OCI-LY1 (cell line): ENCODE measurements at regions not wholly inside any gene's neighbourhood (a gene's known extent, or its start where the extent isn't known, plus 50 kb on each side); places are given as distances from the start of the nearest gene placed in this dataset.

Experiments
- H2AFZ ChIP-seq: fragments of 200-600 bp; sonication (generic), shearing (Covaris generic); 2 replicates; pipeline ENCODE4 v1.6.0; 2014; ENCODE audit warnings: antibody characterized with exemption, mild to moderate bottlenecking, low read length
- H3F3A ChIP-seq: fragments of 200-600 bp; sonication (generic), shearing (Covaris generic); 2 replicates; pipeline ENCODE4 v1.6.0; 2014; ENCODE audit warnings: mild to moderate bottlenecking, antibody characterized with exemption, low read length, moderate library complexity; ENCODE audit not compliant: insufficient read depth
- H3K27ac ChIP-seq: fragments of 200-600 bp; sonication (generic); 2 replicates; pipeline ENCODE4 v1.5.1; 2014; ENCODE audit warnings: low read length, mixed run types, mild to moderate bottlenecking, low read depth; ENCODE audit not compliant: poor library complexity, severe bottlenecking
- H3K27me3 ChIP-seq: fragments of 200-600 bp; sonication (generic); 2 replicates; pipeline ENCODE4 v1.6.0; 2014; ENCODE audit warnings: antibody characterized with exemption, mild to moderate bottlenecking, low read length, moderate library complexity; ENCODE audit not compliant: insufficient read depth
- H3K36me3 ChIP-seq: fragments of 200-600 bp; sonication (generic); 2 replicates; pipeline ENCODE4 v1.6.1; 2014; ENCODE audit warnings: mild to moderate bottlenecking, antibody characterized with exemption, low read length, moderate library complexity, mixed read lengths; ENCODE audit not compliant: insufficient read depth
- H3K4me1 ChIP-seq: fragments of 200-600 bp; sonication (generic); 2 replicates; pipeline ENCODE4 v1.5.1; 2014; ENCODE audit warnings: mild to moderate bottlenecking, low read length, moderate library complexity; ENCODE audit not compliant: insufficient read depth, severe bottlenecking
- H3K4me2 ChIP-seq: fragments of 200-600 bp; sonication (generic), shearing (Covaris generic); 2 replicates; pipeline ENCODE4 v1.6.1; 2014; ENCODE audit warnings: low read length
- H3K4me3 ChIP-seq: fragments of 200-600 bp; sonication (generic); 2 replicates; pipeline ENCODE4 v1.5.1; 2014; ENCODE audit warnings: low read length, low read depth, mild to moderate bottlenecking, mixed read lengths; ENCODE audit not compliant: poor library complexity, severe bottlenecking
- H3K79me2 ChIP-seq: fragments of 200-600 bp; shearing (Covaris generic); 2 replicates; pipeline ENCODE4 v1.6.1; 2016; ENCODE audit warnings: mixed run types, low read length, mixed read lengths; ENCODE audit not compliant: insufficient read depth
- H3K9ac ChIP-seq: fragments of 200-600 bp; sonication (generic), shearing (Covaris generic); 2 replicates; pipeline ENCODE4 v1.6.1; 2014; ENCODE audit warnings: mild to moderate bottlenecking, low read length, mixed read lengths
- H3K9me2 ChIP-seq: fragments of 200-600 bp; sonication (generic), shearing (Covaris generic); 2 replicates; pipeline ENCODE4 v1.6.1; 2014; ENCODE audit warnings: low read depth, mild to moderate bottlenecking, low read length, mixed read lengths
- H3K9me3 ChIP-seq: fragments of 200-600 bp; shearing (Covaris generic); 2 replicates; pipeline ENCODE4 v1.6.1; 2014; ENCODE audit warnings: low read length, mixed read lengths
- H4K20me1 ChIP-seq: fragments of 200-600 bp; sonication (generic), shearing (Covaris generic); 2 replicates; pipeline ENCODE4 v1.6.0; 2016; ENCODE audit warnings: mild to moderate bottlenecking, low read length; ENCODE audit not compliant: insufficient read depth
- EZH2 ChIP-seq: fragments of 200-600 bp; sonication (generic), shearing (Covaris generic); IDR thresholded peaks from 2 replicates; pipeline ENCODE4 v1.8.0; 2017; ENCODE audit warnings: borderline replicate concordance, mixed run types, mild to moderate bottlenecking, antibody characterized with exemption, low read length, moderate library complexity, mixed read lengths
- TF ChIP-seq, protein P1 (sequence below): fragments of 200-600 bp; sonication (generic), shearing (Covaris generic); IDR thresholded peaks from 2 replicates; pipeline ENCODE4 v1.5.1; 2017; ENCODE audit warnings: mild to moderate bottlenecking, antibody characterized with exemption, low read length, moderate library complexity, mixed read lengths

DNA sequence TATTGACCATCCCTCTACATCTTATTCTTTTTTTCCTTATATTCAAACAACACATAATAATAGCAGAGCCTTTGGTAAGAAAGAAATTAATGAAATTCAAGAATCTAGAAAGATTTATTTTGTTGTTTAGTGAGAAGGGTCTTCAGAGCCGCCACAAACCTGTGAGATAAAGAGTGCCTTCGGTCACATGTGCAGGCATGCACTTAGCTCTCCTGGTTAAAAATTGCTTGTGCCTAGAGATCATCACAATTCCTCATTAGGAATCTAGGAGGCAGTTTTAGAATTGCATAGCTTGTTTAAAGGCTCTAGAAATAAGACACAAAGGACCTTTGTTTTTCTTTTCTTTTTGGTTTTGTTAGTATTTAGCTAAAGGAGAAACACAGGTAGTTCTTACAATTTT, 1948.4 kb upstream of the IGFBP7 start:
- Histone ChIP-seq H3K79me2 (no peaks in the 10 kb centered on the region), H3K27ac (no peak overlapping the region), H3K9me2 (no peaks in the 10 kb centered on the region), H3K9ac (no peak overlapping the region), H3K36me3 (no peaks in the 10 kb centered on the region), H3K4me2 (no peak overlapping the region), H3K9me3 (no peaks in the 10 kb centered on the region), H3F3A (no peaks in the 10 kb centered on the region), H3K4me1 (no peaks in the 10 kb centered on the region), H3K27me3 (no peaks in the 10 kb centered on the region), H4K20me1 (no peaks in the 10 kb centered on the region), H3K4me3 (no peak overlapping the region), H2AFZ (no peak overlapping the region)
- TF ChIP-seq EZH2, result no peak
- TF ChIP-seq, protein P1, sequence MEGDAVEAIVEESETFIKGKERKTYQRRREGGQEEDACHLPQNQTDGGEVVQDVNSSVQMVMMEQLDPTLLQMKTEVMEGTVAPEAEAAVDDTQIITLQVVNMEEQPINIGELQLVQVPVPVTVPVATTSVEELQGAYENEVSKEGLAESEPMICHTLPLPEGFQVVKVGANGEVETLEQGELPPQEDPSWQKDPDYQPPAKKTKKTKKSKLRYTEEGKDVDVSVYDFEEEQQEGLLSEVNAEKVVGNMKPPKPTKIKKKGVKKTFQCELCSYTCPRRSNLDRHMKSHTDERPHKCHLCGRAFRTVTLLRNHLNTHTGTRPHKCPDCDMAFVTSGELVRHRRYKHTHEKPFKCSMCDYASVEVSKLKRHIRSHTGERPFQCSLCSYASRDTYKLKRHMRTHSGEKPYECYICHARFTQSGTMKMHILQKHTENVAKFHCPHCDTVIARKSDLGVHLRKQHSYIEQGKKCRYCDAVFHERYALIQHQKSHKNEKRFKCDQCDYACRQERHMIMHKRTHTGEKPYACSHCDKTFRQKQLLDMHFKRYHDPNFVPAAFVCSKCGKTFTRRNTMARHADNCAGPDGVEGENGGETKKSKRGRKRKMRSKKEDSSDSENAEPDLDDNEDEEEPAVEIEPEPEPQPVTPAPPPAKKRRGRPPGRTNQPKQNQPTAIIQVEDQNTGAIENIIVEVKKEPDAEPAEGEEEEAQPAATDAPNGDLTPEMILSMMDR, result no peak

DNA sequence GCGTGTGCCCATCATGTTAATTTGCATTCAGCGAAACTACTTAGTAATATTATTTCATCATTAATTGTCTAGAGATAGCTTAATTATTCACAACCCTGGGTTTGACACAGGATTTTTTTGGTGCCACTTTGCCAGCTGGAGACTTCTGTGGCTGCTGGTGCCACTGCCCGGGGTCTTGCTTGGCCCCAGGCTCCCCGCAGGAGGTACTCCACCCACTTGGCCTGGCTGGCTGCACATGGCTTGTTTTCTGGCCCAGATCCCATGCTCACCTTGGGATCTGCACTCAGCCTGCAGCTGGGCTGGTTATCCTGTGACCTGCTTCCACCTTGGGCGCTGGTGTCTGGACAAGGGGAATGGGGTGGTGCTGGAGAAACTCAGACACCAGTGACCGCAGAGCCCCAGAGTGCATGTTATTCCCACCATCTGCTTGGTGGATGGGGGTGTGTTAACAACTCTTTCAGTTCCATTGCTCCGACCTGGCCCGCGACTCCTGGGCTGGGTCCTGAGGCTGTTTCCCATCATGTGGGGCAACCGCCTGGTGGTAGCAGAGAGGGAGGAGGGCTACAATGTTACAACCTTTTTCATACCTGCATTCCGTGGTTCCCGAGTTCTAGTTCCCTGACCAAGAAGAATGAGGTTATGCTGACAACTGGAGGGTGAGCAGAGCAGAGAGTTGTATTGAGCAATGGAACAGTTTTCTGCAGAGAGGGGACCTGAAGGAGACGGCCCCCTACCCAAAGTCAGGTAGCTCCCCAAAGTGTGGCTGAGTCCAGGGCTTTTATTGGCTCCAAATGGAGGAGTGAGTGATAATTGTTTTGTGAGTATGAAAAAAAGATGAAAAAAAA, 1950.0 kb upstream of the IGFBP7 start:
- Histone ChIP-seq H3K27me3 (no peaks in the 10 kb centered on the region), H3F3A (no peaks in the 10 kb centered on the region), H3K4me3 (no peak overlapping the region), H3K4me1 (no peaks in the 10 kb centered on the region), H4K20me1 (no peaks in the 10 kb centered on the region), H3K9ac (no peak overlapping the region), H3K79me2 (no peaks in the 10 kb centered on the region), H3K9me3 (no peaks in the 10 kb centered on the region), H3K36me3 (no peaks in the 10 kb centered on the region), H2AFZ (no peak overlapping the region), H3K9me2 (no peaks in the 10 kb centered on the region), H3K27ac (no peak overlapping the region), H3K4me2 (no peak overlapping the region)
- TF ChIP-seq, protein P1, result no peak
- no peak for TF ChIP-seq EZH2

DNA sequence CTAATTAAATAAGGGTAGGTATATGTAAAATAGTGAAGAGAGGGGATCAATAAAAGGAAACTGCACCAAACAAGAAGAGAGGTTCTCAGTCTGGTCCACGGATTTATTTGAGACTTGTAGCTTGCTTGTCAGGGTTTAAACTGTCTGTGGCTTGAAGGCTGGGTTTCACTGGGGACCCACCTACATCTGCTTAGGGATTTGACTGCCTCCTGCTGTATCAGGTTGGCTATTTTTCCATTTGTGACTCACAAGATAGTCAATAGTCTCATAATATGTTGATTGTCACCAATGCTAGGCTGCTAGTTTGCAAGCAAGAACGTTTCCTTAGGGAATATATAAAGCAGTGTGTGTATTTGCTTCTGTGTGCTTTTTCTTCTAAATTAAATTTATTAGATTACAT, 1950.7 kb upstream of the IGFBP7 start:
- H3K4me1 ChIP-seq, result no peaks in the 10 kb centered on the region
- no peaks in the 10 kb centered on the region for H3K27me3 ChIP-seq
- no peak overlapping the region for H3K4me3 ChIP-seq
- no peaks in the 10 kb centered on the region for H3F3A ChIP-seq
- no peaks in the 10 kb centered on the region for H3K79me2 ChIP-seq
- H3K36me3 ChIP-seq, result no peaks in the 10 kb centered on the region
- H3K27ac ChIP-seq, result no peak overlapping the region
- TF ChIP-seq, protein P1, result no peak
- no peak for TF ChIP-seq EZH2
- H3K4me2 ChIP-seq, result no peak overlapping the region
- H3K9ac ChIP-seq, result no peak overlapping the region
- no peak overlapping the region for H2AFZ ChIP-seq
- H3K9me2 ChIP-seq, result no peaks in the 10 kb centered on the region
- no peaks in the 10 kb centered on the region for H4K20me1 ChIP-seq
- no peaks in the 10 kb centered on the region for H3K9me3 ChIP-seq
